8988T (cell line): ENCODE measurements at regions not wholly inside any gene's neighbourhood (a gene's known extent, or its start where the extent isn't known, plus 50 kb on each side); places are given as distances from the start of the nearest gene placed in this dataset.

Experiments used
- DNase-seq: peaks from one replicate; pipeline ENCODE4 v3.0.0; 2011

GRCh38 chr11:87405356-87405755, 367.6 kb downstream of the TMEM135 start:
- no peak for DNase-seq

GRCh38 chr11:87401653-87402052, 363.9 kb downstream of the TMEM135 start:
- no peak for DNase-seq

GRCh38 chr11:87399341-87399740, 361.6 kb downstream of the TMEM135 start:
- DNase-seq, result no peak

- no peak for DNase-seq
Observed at GRCh38 chr11:87398931-87399330, 361.2 kb downstream of the TMEM135 start.

- no peak for DNase-seq
Observed at GRCh38 chr11:87397011-87397865, 359.5 kb downstream of the TMEM135 start.

- DNase-seq, result no peak
Observed at GRCh38 chr11:87394924-87395323, 357.2 kb downstream of the TMEM135 start.

GRCh38 chr11:87392665-87393064, 354.9 kb downstream of the TMEM135 start:
- DNase-seq, result no peak

- DNase-seq, result no peak
Observed at GRCh38 chr11:87391496-87391895, 353.8 kb downstream of the TMEM135 start.

- no peak for DNase-seq
Observed at GRCh38 chr11:87384078-87384729, 346.5 kb downstream of the TMEM135 start.

GRCh38 chr11:87374038-87374807, 336.5 kb downstream of the TMEM135 start:
- DNase-seq, result no peak
